Choroid plexus epithelial cell (primary cell): ENCODE measurements at regions not wholly inside any gene's neighbourhood (a gene's known extent, or its start where the extent isn't known, plus 50 kb on each side); places are given as distances from the start of the nearest gene placed in this dataset.

Source experiments
- DNase-seq: peaks from one replicate; pipeline ENCODE4 v3.0.0-alpha.2; 2010; ENCODE audit warnings: low read depth
- H3K4me3 ChIP-seq: 2 replicates; pipeline ENCODE4 v1.5.1; 2011; ENCODE audit warnings: low read depth, mild to moderate bottlenecking, control low read depth, low read length, moderate library complexity
- CTCF ChIP-seq: conservative IDR thresholded peaks from 2 replicates; pipeline ENCODE4 v1.5.1; 2011; ENCODE audit warnings: low read depth, mild to moderate bottlenecking, control low read depth, inconsistent platforms, low read length, moderate library complexity

DNA sequence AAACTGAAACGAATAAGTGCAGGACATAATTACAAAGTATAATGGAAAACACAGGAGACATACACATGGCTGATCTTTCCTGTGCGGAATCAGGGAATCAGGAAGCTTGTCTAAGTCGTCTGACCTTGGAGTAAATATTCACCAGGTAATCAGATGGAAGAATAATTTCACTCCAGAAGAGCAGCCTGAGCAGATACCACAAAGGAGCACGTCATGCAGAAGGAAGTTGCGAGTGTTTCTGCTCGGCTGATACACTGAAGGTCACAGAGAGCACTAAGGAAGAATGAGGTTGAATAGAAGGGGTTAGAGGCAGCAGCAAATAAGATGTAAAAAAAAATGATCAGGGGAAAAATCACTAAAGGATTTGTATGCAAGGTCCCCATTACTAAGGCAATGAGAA lies 122.3 kb upstream of the GPC6 start:
- no peak overlapping the region for H3K4me3 ChIP-seq
- TF ChIP-seq CTCF, result no peak
- DNase-seq, result no peak

DNA sequence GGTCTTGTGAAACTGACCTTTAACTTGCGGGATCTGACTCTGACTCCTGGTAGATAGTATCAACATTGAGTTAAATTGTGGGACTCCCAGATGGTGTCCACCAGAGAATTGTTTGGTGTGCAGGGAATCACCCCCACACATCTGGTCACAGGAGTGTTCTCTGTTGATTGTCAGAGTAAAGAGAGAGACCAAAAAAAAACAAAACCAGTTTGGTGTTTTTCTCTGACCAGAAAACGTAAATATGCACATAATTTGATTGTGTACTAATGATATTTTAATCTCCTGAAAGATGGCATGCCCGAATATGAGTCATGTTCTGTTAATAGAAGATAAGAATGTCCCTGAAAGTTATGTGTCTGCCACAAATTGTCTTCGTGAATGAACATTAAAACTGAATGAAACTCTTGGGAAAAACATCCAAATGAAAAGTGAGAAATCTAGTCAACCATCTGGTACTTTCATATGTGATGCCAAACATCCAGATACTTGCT lies 118.5 kb upstream of the GPC6 start:
- no peak for TF ChIP-seq CTCF
- H3K4me3 ChIP-seq, result no peak overlapping the region
- DNase-seq, result peak; percentile 19

GRCh38 chr13:93116809-93117208 lies 109.8 kb upstream of the GPC6 start:
- H3K4me3 ChIP-seq, result no peak overlapping the region
- DNase-seq, result peak; percentile 15
- TF ChIP-seq CTCF, result no peak

- no peak overlapping the region for H3K4me3 ChIP-seq
- no peak for TF ChIP-seq CTCF
- no peak for DNase-seq
Measured at GRCh38 chr13:93118081-93118615, 108.5 kb upstream of the GPC6 start.

GRCh38 chr13:93140912-93141311 lies 85.7 kb upstream of the GPC6 start:
- TF ChIP-seq CTCF, result no peak
- no peak overlapping the region for H3K4me3 ChIP-seq
- DNase-seq, result no peak

DNA sequence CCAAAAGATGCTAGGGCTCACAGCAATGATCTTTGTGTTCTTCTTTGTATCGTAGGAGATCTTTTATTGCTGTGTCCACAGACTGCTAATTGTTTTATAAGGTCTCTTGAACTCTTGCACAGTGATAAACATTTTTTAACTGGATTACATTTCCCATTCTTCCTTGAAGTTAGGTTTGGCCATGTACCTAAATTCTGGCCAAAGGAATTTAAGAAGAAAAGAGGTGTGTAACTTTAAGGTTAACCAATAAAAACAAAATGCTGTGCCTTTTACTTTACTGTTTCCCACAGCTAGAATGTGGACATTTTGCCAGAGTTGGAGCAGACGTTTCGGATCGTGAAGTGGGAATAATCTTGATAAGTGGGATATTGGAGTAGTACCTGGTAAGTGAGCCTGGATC lies 82.6 kb upstream of the GPC6 start:
- DNase-seq, result no peak
- no peak overlapping the region for H3K4me3 ChIP-seq
- no peak for TF ChIP-seq CTCF

- no peak overlapping the region for H3K4me3 ChIP-seq
- TF ChIP-seq CTCF, result no peak
- DNase-seq, result peak; percentile 36
Measured at GRCh38 chr13:93145199-93145598, 81.4 kb upstream of the GPC6 start.
